AG04450 (cell line): ENCODE measurements at regions not wholly inside any gene's neighbourhood (a gene's known extent, or its start where the extent isn't known, plus 50 kb on each side); places are given as distances from the start of the nearest gene placed in this dataset.

Experiments used
- CTCF ChIA-PET: fragments of 300-600, 350-600 bp; formaldehyde crosslinking; extraction: SDS; loops from one replicate; lab custom pipeline; 2022; ENCODE audit warnings: antibody characterized with exemption, inconsistent platforms; lab: Charles Lee
- POLR2A ChIA-PET: fragments of 350-600 bp; formaldehyde crosslinking; extraction: SDS; loops from one replicate; lab custom pipeline; 2021; ENCODE audit warnings: antibody characterized with exemption, inconsistent platforms; lab: Yijun Ruan, JAX
- DNase-seq: peaks from one replicate; pipeline ENCODE4 v3.0.0-alpha.2; 2011; ENCODE audit warnings: low read depth, low spot score
- H3K27ac ChIP-seq: one replicate; pipeline ENCODE4 v1.5.1; 2012; ENCODE audit warnings: low read depth, low read length, control low read depth
- H3K27me3 ChIP-seq: one replicate; pipeline ENCODE4 v1.6.0; 2012; ENCODE audit warnings: low read length; ENCODE audit not compliant: control insufficient read depth, insufficient read depth
- H3K4me3 ChIP-seq: 2 replicates; pipeline ENCODE4 v1.5.1; 2011; ENCODE audit warnings: mild to moderate bottlenecking, low read depth, low read length, control low read depth
- H3K9me3 ChIP-seq: 2 replicates; pipeline ENCODE4 v1.5.1; 2012; ENCODE audit warnings: low read length; ENCODE audit not compliant: control insufficient read depth, insufficient read depth
- CTCF ChIP-seq: IDR thresholded peaks from 2 replicates; pipeline ENCODE4 v1.5.1; 2011; ENCODE audit warnings: low read depth, low read length, control low read depth, inconsistent platforms

DNA sequence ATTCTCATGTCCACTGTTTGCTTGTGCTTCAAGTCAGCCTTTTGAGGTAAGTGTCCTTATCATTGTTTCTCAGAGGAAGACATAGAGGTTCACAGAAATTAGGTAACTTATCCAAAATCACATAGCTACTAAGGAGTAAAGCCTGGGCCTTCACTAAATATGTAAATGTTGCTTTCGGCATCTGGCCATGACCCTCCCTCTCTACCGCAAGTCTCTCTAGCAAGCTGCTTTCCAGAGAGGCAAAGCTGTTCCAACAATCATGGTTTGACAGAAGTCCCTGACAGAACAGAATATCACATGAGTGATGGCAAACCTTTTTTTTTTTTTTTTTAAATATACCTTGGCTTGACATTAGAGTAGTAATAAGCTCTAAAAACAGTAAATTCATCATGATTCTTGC is 94.5 kb upstream of the F3 start:
- Histone ChIP-seq H3K27me3 (no peaks in the 10 kb centered on the region), H3K27ac (no peak overlapping the region), H3K4me3 (no peak overlapping the region), H3K9me3 (no peaks in the 10 kb centered on the region; the same call in 1 of the 2 replicates)
- TF ChIP-seq CTCF: no peak
- CTCF ChIA-PET: interaction anchor here (1.1 to 2.1 kb wide), 5 partner anchors 10 to 93 kb away, joined by 3 to 6 read pairs (median 4); no protein-coding TSS in a partner anchor
- POLR2A ChIA-PET: interaction anchor here (1.4 kb wide), 1 partner anchor 94 kb away, joined by 4 read pairs; the partner anchor contains the start of gene F3
- DNase-seq: no peak

DNA sequence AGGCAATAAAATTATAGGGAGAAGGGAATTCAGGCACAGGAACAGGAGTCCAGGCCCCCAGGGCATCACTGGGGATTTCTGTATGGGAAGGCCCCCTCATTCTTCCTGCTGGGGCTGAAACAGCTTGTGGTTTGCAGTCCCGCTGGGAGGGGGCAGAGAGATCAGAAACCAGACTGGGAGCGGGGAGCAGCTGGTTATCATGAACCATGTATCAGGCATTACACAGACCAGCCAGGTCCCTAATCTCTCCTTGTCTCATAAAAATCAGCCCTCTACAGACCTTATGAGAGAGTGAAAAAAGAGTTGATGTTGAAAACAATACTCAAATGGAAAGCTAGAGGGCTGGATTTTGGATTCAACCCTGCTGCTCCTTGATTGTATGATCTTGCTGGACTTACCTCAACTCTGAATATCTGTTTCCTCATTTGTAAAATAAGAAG is 93.4 kb upstream of the F3 start:
- ChIA-PET CTCF (interaction anchor here (0.6 to 2.1 kb wide), 8 partner anchors 10 to 169 kb away, joined by 3 to 6 read pairs (median 4); no protein-coding TSS in a partner anchor), POLR2A (interaction anchor here (1.4 kb wide), 1 partner anchor 93 kb away, joined by 4 read pairs; the partner anchor contains the start of gene F3)
- Histone ChIP-seq H3K9me3 (no peaks in the 10 kb centered on the region; the same call in 1 of the 2 replicates), H3K27me3 (no peaks in the 10 kb centered on the region), H3K27ac (no peak overlapping the region), H3K4me3 (no peak overlapping the region)
- DNase-seq: no peak
- TF ChIP-seq CTCF: peak; percentile 27

DNA sequence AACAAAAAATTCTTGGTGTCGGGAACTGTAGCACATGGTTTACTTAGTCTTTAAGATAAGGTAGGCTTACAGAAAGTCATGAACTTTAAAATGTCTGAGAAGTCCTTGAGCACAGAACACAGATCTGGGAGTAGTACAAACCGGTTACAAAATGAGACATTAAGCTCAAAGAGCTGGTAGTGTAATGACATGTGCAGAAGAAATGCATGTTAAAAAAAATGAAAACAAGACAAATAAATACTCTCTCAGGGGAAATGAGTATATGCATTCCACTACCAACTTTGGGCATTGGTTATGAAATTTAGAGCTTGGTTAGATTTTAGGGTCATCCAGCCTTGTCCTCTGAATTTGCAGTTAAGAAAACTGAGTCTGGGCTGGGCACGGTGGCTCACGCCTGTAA is 91.5 kb upstream of the F3 start:
- DNase-seq: no peak
- POLR2A ChIA-PET: interaction anchor here (0.9 to 2.4 kb wide), 3 partner anchors 13 to 91 kb away, joined by 3 to 18 read pairs (median 4); partner anchors contain the start of gene F3
- peak overlapping the region; percentile 83 for H3K27ac ChIP-seq
- no peak for TF ChIP-seq CTCF
- H3K9me3 ChIP-seq: peaks cover 3% of the 10 kb centered on the region; the same call in 1 of the 2 replicates
- CTCF ChIA-PET: no interaction called here
- H3K4me3 ChIP-seq: no peak overlapping the region
- no peaks in the 10 kb centered on the region for H3K27me3 ChIP-seq

- peaks cover 6% of the 10 kb centered on the region; the same call in 1 of the 2 replicates for H3K9me3 ChIP-seq
- ChIA-PET POLR2A (no interaction called here), CTCF (interaction anchor here (0.9 kb wide), 1 partner anchor 176 kb away, joined by 3 read pairs; no protein-coding TSS in a partner anchor)
- no peaks in the 10 kb centered on the region for H3K27me3 ChIP-seq
- no peak for DNase-seq
- no peak for TF ChIP-seq CTCF
- H3K27ac ChIP-seq: no peak overlapping the region
- H3K4me3 ChIP-seq: no peak overlapping the region
Measured at GRCh38 chr1:94629259-94630181, 88.0 kb upstream of the F3 start.

- H3K27ac ChIP-seq: no peak overlapping the region
Measured at GRCh38 chr1:94628499-94628843, 86.9 kb upstream of the F3 start.

More at GRCh38 chr1:94628499-94628843, 86.9 kb upstream of the F3 start:
- POLR2A ChIA-PET: no interaction called here
- no peak for DNase-seq
- CTCF ChIA-PET: no interaction called here
- TF ChIP-seq CTCF: no peak
- Histone ChIP-seq H3K27me3 (no peaks in the 10 kb centered on the region), H3K9me3 (peaks cover 6% of the 10 kb centered on the region; the same call in 1 of the 2 replicates), H3K4me3 (no peak overlapping the region)
